SK-N-SH treated with all-trans-retinoic acid at 6 μM for 48 hours (cell line): ENCODE measurements at regions not wholly inside any gene's neighbourhood (a gene's known extent, or its start where the extent isn't known, plus 50 kb on each side); places are given as distances from the start of the nearest gene placed in this dataset.

Source experiments
- ARNTL ChIP-seq: fragments of 450-650 bp; formaldehyde crosslinking; IDR thresholded peaks from 2 replicates; pipeline ENCODE4 v1.5.0; 2020; ENCODE audit warnings: low read depth, mild to moderate bottlenecking, moderate library complexity, borderline replicate concordance
- CSDC2 ChIP-seq: fragments of 250-450 bp; sonication (Bioruptor Pico); IDR thresholded peaks from 2 replicates; pipeline ENCODE4 v1.5.0; 2020; ENCODE audit warnings: mild to moderate bottlenecking, moderate library complexity
- ESRRG ChIP-seq: fragments of 250-450 bp; sonication (Bioruptor Pico); IDR thresholded peaks from 2 replicates; pipeline ENCODE4 v1.6.1; 2021; ENCODE audit warnings: mild to moderate bottlenecking
- GLIS3 ChIP-seq: fragments of 250-450 bp; sonication (Bioruptor Pico); IDR thresholded peaks from 2 replicates; pipeline ENCODE4 v1.5.0; 2020; ENCODE audit warnings: mild to moderate bottlenecking, moderate library complexity
- ISL1 ChIP-seq: fragments of 250-450 bp; sonication (Bioruptor Pico); IDR thresholded peaks from 2 replicates; pipeline ENCODE4 v2.1.2; 2022; ENCODE audit warnings: mild to moderate bottlenecking, moderate library complexity
- OSR1 ChIP-seq: fragments of 250-450 bp; sonication (Bioruptor Pico); IDR thresholded peaks from 2 replicates; pipeline ENCODE4 v1.8.0; 2022; ENCODE audit warnings: moderate library complexity, mild to moderate bottlenecking, inconsistent platforms
- PATZ1 ChIP-seq: fragments of 250-450 bp; sonication (Bioruptor Pico); IDR thresholded peaks from 2 replicates; pipeline ENCODE4 v1.8.0; 2020; ENCODE audit warnings: mild to moderate bottlenecking, moderate library complexity, borderline replicate concordance
- PPARA ChIP-seq: fragments of 250-450 bp; sonication (Bioruptor Pico); IDR thresholded peaks from 2 replicates; pipeline ENCODE4 v1.5.0; 2020; ENCODE audit warnings: mild to moderate bottlenecking, borderline replicate concordance
- RARB ChIP-seq: fragments of 250-450 bp; sonication (Bioruptor Pico); IDR thresholded peaks from 2 replicates; pipeline ENCODE4 v1.8.0; 2021; ENCODE audit warnings: mild to moderate bottlenecking, moderate library complexity
- SNAI2 ChIP-seq: fragments of 250-450 bp; sonication (Bioruptor Pico); IDR thresholded peaks from 2 replicates; pipeline ENCODE4 v1.5.0; 2020; ENCODE audit warnings: mild to moderate bottlenecking, moderate library complexity
- TSHZ2 ChIP-seq: fragments of 250-450 bp; sonication (Bioruptor Pico); IDR thresholded peaks from 2 replicates; pipeline ENCODE4 v1.5.0; 2020; ENCODE audit warnings: mild to moderate bottlenecking, moderate library complexity
- ZFP3 ChIP-seq: fragments of 250-450 bp; sonication (Bioruptor Pico); IDR thresholded peaks from 2 replicates; pipeline ENCODE4 v1.5.0; 2020; ENCODE audit warnings: mild to moderate bottlenecking, moderate library complexity
- ZFP30 ChIP-seq: fragments of 450-650 bp; formaldehyde crosslinking; IDR thresholded peaks from 2 replicates; pipeline ENCODE4 v1.5.0; 2022; ENCODE audit warnings: mild to moderate bottlenecking, moderate library complexity
- TF ChIP-seq, protein P1 (sequence below): fragments of 250-450 bp; sonication (Bioruptor Pico); IDR thresholded peaks from 2 replicates; pipeline ENCODE4 v1.8.0; 2021; ENCODE audit warnings: low read depth, mild to moderate bottlenecking, moderate library complexity, borderline replicate concordance

DNA sequence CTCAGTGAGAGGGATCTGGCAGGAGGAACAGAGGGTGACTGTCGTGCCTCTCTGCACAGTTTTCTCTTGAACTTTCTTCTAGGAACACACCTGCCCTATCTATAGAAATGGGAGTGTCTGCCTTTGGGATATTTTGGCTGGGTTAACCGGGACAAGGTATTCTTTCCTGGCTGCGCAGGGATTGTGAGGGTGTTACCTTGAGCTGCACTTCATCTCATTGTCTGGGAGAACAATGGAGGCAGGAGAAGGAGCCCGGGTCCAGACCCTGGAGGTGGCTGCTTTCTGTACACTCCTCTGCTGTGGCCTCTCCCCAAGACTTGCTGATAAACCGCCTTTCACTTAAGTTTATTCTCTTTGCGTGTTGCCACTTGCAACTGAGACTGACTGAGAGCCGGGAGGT is 192.8 kb downstream of the TBXT start:
- TF ChIP-seq OSR1 (CRISPR knock-in tag) = no peak
- TF ChIP-seq ARNTL (CRISPR knock-in tag) = no peak
- TF ChIP-seq TSHZ2 (CRISPR knock-in tag) = no peak
- TF ChIP-seq ZFP30 = no peak
- TF ChIP-seq PPARA (CRISPR knock-in tag) = no peak
- TF ChIP-seq CSDC2 (CRISPR knock-in tag) = no peak
- TF ChIP-seq ESRRG (CRISPR knock-in tag) = no peak
- no peak for TF ChIP-seq GLIS3 (CRISPR knock-in tag)
- no peak for TF ChIP-seq PATZ1 (CRISPR knock-in tag)
- no peak for TF ChIP-seq ISL1 (CRISPR knock-in tag)
- TF ChIP-seq RARB (CRISPR knock-in tag) = no peak
- no peak for TF ChIP-seq ZFP3 (CRISPR knock-in tag)
- TF ChIP-seq, protein P1, sequence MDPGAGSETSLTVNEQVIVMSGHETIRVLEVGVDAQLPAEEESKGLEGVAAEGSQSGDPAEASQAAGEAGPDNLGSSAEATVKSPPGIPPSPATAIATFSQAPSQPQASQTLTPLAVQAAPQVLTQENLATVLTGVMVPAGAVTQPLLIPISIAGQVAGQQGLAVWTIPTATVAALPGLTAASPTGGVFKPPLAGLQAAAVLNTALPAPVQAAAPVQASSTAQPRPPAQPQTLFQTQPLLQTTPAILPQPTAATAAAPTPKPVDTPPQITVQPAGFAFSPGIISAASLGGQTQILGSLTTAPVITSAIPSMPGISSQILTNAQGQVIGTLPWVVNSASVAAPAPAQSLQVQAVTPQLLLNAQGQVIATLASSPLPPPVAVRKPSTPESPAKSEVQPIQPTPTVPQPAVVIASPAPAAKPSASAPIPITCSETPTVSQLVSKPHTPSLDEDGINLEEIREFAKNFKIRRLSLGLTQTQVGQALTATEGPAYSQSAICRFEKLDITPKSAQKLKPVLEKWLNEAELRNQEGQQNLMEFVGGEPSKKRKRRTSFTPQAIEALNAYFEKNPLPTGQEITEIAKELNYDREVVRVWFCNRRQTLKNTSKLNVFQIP (CRISPR knock-in tag) = no peak
- TF ChIP-seq SNAI2 (CRISPR knock-in tag) = no peak
